ENCODE measurements at regions not wholly inside any gene's neighbourhood (a gene's known extent, or its start where the extent isn't known, plus 50 kb on each side); places are given as distances from the start of the nearest gene placed in this dataset.

- TF ChIP-seq ZNF114 (CRISPR knock-in tag; IDR thresholded peaks at IDR 0.05): no peak
These were observed 433.4 kb downstream of the DTWD2 start (continued) for GRCh38 chr5:118554981-118555380.

GRCh38 chr5:118554241-118554640 lies 434.1 kb downstream of the DTWD2 start:
- no peaks in the 10 kb centered on the region for H3K79me2 ChIP-seq (replicated peaks; ENCODE audit: insufficient read depth)
- H3K36me3 ChIP-seq (ENCODE audit: insufficient read depth): no peaks in the 10 kb centered on the region
- no peaks in the 10 kb centered on the region for H3F3A ChIP-seq (replicated peaks; ENCODE audit: low read depth)
- Mint-ChIP-seq H3K27ac (no peak overlapping the region), H3K36me3 (ENCODE audit: low read depth) (no peaks in the 10 kb centered on the region), H3K4me1 (peaks cover 19% of the 10 kb centered on the region), H3K9me3 (no peaks in the 10 kb centered on the region), H3K4me3 (no peak overlapping the region), H3K27me3 (ENCODE audit: insufficient read depth, low read depth, poor library complexity) (no peaks in the 10 kb centered on the region)
- no peak overlapping the region for H2AFZ ChIP-seq
- no peak overlapping the region for H3K4me3 ChIP-seq
- no peak overlapping the region for H3K4me2 ChIP-seq
- no peak for DNase-seq (ENCODE audit: low spot score)
- H3K9me2 ChIP-seq (ENCODE audit: insufficient read depth): no peaks in the 10 kb centered on the region
- no peaks in the 10 kb centered on the region for H4K20me1 ChIP-seq (replicated peaks; ENCODE audit: insufficient read depth)
- no peaks in the 10 kb centered on the region for H3K27me3 ChIP-seq (ENCODE audit: insufficient read depth)
- no peak for ATAC-seq
- no peak for TF ChIP-seq EZH2phosphoT487 (IDR thresholded peaks at IDR 0.05; ENCODE audit: unreplicated experiment)
- H3K27ac ChIP-seq (ENCODE audit: low read depth): no peak overlapping the region
- H3K4me1 ChIP-seq (ENCODE audit: insufficient read depth): 0 out of 2 replicates have a peak, but pooled peaks cover 5% of the 10 kb centered on the region

GRCh38 chr5:118553662-118554061 lies 434.7 kb downstream of the DTWD2 start:
- Histone ChIP-seq H4K20me1 (replicated peaks; ENCODE audit: insufficient read depth) (no peaks in the 10 kb centered on the region), H2AFZ (no peak overlapping the region), H3K27me3 (ENCODE audit: insufficient read depth) (no peaks in the 10 kb centered on the region), H3K4me3 (no peak overlapping the region), H3K4me2 (no peak overlapping the region), H3K9me2 (ENCODE audit: insufficient read depth) (no peaks in the 10 kb centered on the region), H3K4me1 (ENCODE audit: insufficient read depth) (0 out of 2 replicates have a peak, but pooled peaks cover 5% of the 10 kb centered on the region), H3K27ac (ENCODE audit: low read depth) (no peak overlapping the region), H3K36me3 (ENCODE audit: insufficient read depth) (no peaks in the 10 kb centered on the region), H3F3A (replicated peaks; ENCODE audit: low read depth) (no peaks in the 10 kb centered on the region), H3K79me2 (replicated peaks; ENCODE audit: insufficient read depth) (no peaks in the 10 kb centered on the region)
- no peak for ATAC-seq
- TF ChIP-seq ZNF331 (CRISPR knock-in tag; IDR thresholded peaks at IDR 0.05; ENCODE audit: low read depth): no peak
- no peak for TF ChIP-seq ZNF114 (CRISPR knock-in tag; IDR thresholded peaks at IDR 0.05)
- TF ChIP-seq ZNF462 (CRISPR knock-in tag; IDR thresholded peaks at IDR 0.05): no peak
- no peak for TF ChIP-seq CTCF (conservative IDR thresholded peaks at IDR 0.05; ENCODE audit: low read depth in 2 of 2)
- no peak for TF ChIP-seq NANOG (IDR thresholded peaks at IDR 0.05; ENCODE audit: borderline replicate concordance)
- TF ChIP-seq EZH2phosphoT487 (IDR thresholded peaks at IDR 0.05; ENCODE audit: unreplicated experiment): no peak
- DNase-seq (ENCODE audit: low spot score): no peak
- Mint-ChIP-seq H3K36me3 (ENCODE audit: low read depth) (no peaks in the 10 kb centered on the region), H3K9me3 (no peaks in the 10 kb centered on the region), H3K4me1 (peaks cover 19% of the 10 kb centered on the region), H3K27ac (no peak overlapping the region), H3K27me3 (ENCODE audit: insufficient read depth, low read depth, poor library complexity) (no peaks in the 10 kb centered on the region), H3K4me3 (no peak overlapping the region)

Data from GM23338 (cell line).